Upper lobe of right lung (tissue), 1 donor: ENCODE measurements at regions not wholly inside any gene's neighbourhood (a gene's known extent, or its start where the extent isn't known, plus 50 kb on each side); places are given as distances from the start of the nearest gene placed in this dataset.

ENCODE experiments used
- ATAC-seq: fragments of 200-7000 bp; cut with Tn5 transposase; one replicate; pipeline ENCODE4 v1.9.1; 2020; ENCODE audit warnings: mild to moderate bottlenecking, moderate library complexity
- DNase-seq: peaks from one replicate; pipeline ENCODE4 v3.0.0-alpha.2; 2020
- H3K27ac ChIP-seq: fragments of 200-600 bp; one replicate; pipeline ENCODE4 v1.8.0; 2022
- H3K27me3 ChIP-seq: fragments of 200-600 bp; one replicate; pipeline ENCODE4 v1.8.0; 2022; ENCODE audit warnings: mild to moderate bottlenecking
- H3K36me3 ChIP-seq: fragments of 200-600 bp; one replicate; pipeline ENCODE4 v1.8.0; 2022
- H3K4me1 ChIP-seq: fragments of 200-600 bp; one replicate; pipeline ENCODE4 v1.8.0; 2022
- H3K4me3 ChIP-seq: fragments of 200-600 bp; one replicate; pipeline ENCODE4 v1.8.0; 2022; ENCODE audit warnings: mild to moderate bottlenecking
- H3K9me3 ChIP-seq: fragments of 200-600 bp; one replicate; pipeline ENCODE4 v1.8.0; 2022
- intact Hi-C: fragments of 100-400 bp; cut with DNase I; formaldehyde crosslinking; loops from one replicate; pipeline ENCODE4 v1.11.0; 2022
- TF ChIP-seq, protein P1 (sequence below): fragments of 200-600 bp; IDR thresholded peaks from one replicate; pipeline ENCODE4 v1.8.0; 2022; ENCODE audit warnings: antibody characterized with exemption
- donor health status: DM: no; HTN: yes; CAD: no; lungs with severe emphysema.

DNA sequence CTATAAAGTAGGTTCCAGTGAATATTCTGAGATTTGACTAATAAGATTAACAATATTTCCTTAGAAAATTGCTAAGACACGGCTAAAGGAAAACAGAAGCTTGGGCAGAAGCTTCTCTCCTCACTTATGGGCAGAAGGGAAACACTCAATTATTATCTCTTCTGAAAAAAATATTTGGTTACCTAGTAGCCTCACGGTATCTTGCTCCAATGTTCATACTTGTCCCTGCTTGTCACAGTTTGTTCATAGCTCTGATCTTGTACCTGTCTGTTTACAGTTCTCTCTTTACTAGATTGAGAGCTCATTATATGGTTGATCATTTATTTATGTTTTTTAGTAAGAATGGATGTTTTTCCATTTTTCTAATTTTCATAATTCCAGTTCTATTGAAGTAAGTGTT is 458.0 kb upstream of the ATP2B1 start:
- H3K4me1 ChIP-seq: no peaks in the 10 kb centered on the region
- H3K9me3 ChIP-seq: no peaks in the 10 kb centered on the region
- ATAC-seq (no peak), DNase-seq (no peak)
- H3K4me3 ChIP-seq: no peak overlapping the region
- no peaks in the 10 kb centered on the region for H3K36me3 ChIP-seq
- intact Hi-C loops: no loop called here
- TF ChIP-seq, protein P1, sequence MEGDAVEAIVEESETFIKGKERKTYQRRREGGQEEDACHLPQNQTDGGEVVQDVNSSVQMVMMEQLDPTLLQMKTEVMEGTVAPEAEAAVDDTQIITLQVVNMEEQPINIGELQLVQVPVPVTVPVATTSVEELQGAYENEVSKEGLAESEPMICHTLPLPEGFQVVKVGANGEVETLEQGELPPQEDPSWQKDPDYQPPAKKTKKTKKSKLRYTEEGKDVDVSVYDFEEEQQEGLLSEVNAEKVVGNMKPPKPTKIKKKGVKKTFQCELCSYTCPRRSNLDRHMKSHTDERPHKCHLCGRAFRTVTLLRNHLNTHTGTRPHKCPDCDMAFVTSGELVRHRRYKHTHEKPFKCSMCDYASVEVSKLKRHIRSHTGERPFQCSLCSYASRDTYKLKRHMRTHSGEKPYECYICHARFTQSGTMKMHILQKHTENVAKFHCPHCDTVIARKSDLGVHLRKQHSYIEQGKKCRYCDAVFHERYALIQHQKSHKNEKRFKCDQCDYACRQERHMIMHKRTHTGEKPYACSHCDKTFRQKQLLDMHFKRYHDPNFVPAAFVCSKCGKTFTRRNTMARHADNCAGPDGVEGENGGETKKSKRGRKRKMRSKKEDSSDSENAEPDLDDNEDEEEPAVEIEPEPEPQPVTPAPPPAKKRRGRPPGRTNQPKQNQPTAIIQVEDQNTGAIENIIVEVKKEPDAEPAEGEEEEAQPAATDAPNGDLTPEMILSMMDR: no peak
- H3K27ac ChIP-seq: no peak overlapping the region
- H3K27me3 ChIP-seq: no peaks in the 10 kb centered on the region

DNA sequence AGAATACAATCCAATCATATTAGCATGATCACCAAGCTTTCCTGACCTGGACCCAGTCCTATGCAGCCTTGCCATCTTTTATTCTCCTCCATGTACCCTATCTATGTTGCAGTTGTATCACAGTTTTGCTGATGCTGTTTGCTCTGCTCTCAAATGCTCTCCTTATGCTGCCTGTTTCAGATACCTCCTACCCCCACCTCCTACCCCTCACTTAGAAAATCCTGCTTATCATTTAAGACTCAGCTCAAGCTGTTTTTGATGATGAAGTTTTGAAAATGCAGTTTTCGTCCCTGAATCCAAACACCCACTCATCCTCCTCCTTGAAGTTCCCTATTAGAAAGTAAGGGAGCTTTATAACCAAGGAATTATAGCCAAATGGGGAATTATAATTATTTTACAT is 457.4 kb upstream of the ATP2B1 start:
- H3K4me1 ChIP-seq: no peaks in the 10 kb centered on the region
- H3K36me3 ChIP-seq: no peaks in the 10 kb centered on the region
- intact Hi-C loops: no loop called here
- ATAC-seq: no peak
- TF ChIP-seq, protein P1: no peak
- no peaks in the 10 kb centered on the region for H3K9me3 ChIP-seq
- H3K27me3 ChIP-seq: no peaks in the 10 kb centered on the region
- no peak for DNase-seq
- no peak overlapping the region for H3K27ac ChIP-seq
- no peak overlapping the region for H3K4me3 ChIP-seq

DNA sequence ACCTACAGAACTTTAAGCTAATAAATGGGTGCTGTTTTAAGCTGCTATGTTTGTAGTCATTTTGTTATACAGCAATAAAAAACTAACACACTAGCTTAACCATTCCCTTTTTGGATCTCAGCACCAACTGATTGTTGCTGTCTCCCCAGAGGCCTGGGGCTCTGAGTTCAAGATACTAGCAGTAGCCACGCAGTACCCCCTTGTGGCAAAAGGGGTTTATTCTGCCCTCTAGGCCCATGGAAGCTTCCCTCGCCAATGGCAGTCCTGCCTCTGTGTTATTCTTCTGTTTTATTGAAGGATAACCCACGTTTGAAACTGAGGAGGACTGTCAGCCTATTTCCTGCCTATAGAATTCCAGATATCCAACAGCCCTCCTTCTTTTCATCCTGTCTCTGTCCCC is 455.3 kb upstream of the ATP2B1 start:
- H3K9me3 ChIP-seq: no peaks in the 10 kb centered on the region
- H3K27me3 ChIP-seq: no peaks in the 10 kb centered on the region
- H3K27ac ChIP-seq: no peak overlapping the region
- no peak for ATAC-seq
- intact Hi-C loops: no loop called here
- TF ChIP-seq, protein P1: no peak
- H3K4me3 ChIP-seq: no peak overlapping the region
- no peak for DNase-seq
- H3K36me3 ChIP-seq: no peaks in the 10 kb centered on the region
- H3K4me1 ChIP-seq: no peaks in the 10 kb centered on the region

DNA sequence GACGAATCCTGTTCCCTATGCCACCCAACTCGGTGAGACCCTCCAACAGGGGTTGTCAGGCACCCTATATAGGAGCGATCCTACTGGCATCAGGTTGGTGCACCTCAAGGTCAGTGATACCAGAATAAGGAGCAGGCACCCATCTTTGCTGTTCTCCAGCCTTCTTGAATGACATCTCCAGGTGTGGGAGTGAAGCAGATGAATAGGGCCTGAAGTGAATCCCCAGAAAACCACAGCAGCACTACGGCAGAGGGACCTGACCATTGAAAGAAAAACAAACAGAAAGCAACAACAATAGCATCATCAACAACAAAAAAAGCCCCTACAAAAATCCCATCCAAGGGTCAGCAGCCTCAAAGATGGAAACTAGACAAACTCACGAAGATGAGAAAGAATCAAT is 445.2 kb upstream of the ATP2B1 start:
- H3K9me3 ChIP-seq: no peaks in the 10 kb centered on the region
- H3K4me1 ChIP-seq: no peaks in the 10 kb centered on the region
- TF ChIP-seq, protein P1: no peak
- intact Hi-C loops: no loop called here
- no peaks in the 10 kb centered on the region for H3K36me3 ChIP-seq
- no peak for DNase-seq
- no peaks in the 10 kb centered on the region for H3K27me3 ChIP-seq
- H3K27ac ChIP-seq: no peak overlapping the region
- ATAC-seq: no peak
- no peak overlapping the region for H3K4me3 ChIP-seq

DNA sequence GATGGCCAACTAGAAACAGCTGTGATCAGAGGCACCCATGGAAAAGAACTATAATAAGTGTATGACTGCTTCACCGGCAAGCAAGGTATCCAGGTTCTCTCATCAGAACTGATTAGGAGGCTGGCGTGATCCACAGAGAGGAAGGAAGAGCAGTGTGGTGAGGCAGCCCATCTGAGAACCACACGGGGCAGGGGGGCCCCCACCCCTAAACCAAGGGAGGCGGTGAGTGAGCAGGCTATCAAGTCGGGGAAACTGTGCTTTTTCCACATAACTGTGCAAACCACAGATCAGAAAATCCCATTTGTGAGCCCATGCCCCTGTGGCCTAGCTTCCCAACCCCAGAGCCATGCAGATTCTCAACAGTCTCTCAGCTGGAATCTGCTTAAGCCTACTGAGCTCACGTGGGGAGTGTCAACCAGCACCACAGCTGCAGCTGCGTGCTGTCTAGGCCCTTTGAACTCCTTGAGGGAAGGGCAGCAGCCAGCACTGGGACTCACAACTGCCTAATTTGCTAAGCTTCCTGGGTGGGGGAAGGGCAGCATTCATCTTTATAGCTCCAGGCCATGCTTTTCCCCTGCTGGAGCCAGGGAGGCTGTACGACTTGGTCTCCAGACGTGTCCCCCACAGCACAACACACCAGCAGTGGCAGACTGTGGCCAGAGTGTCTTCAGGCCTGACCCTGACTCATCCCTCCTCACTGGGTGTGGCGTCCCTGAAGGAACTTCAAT is 444.4 kb upstream of the ATP2B1 start:
- Histone ChIP-seq H3K36me3 (no peaks in the 10 kb centered on the region), H3K4me1 (no peaks in the 10 kb centered on the region), H3K9me3 (no peaks in the 10 kb centered on the region), H3K27me3 (no peaks in the 10 kb centered on the region), H3K4me3 (no peak overlapping the region), H3K27ac (no peak overlapping the region)
- TF ChIP-seq, protein P1: no peak
- intact Hi-C loops: no loop called here
- no peak for ATAC-seq
- DNase-seq: no peak

DNA sequence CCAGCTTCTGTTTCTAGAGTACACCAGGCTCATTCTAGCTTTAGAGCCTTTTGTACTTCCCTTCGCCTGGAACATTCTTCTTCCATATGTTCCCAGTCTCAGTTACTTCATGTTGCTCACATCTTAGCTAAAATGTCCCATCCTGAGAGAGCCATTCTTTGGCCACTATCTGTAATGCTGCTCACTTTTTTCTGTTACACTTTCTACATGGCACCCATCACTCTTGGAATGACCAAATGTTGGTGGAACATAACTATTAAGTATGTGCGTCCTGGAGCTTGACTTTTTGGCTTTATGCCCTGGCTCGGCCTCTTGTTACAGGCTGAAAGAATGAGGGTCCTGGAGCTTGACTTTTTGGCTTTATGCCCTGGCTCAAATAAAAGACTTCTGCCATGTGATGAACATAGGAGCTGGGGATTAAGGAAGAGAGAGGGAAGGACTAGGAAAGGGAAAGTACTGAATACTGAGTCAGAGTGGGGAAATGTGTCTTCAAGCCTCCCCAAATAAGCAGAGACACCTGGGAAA is 442.9 kb upstream of the ATP2B1 start:
- H3K36me3 ChIP-seq: no peaks in the 10 kb centered on the region
- H3K4me1 ChIP-seq: no peaks in the 10 kb centered on the region
- intact Hi-C loops: no loop called here
- H3K27ac ChIP-seq: no peak overlapping the region
- H3K4me3 ChIP-seq: no peak overlapping the region
- H3K9me3 ChIP-seq: no peaks in the 10 kb centered on the region
- ATAC-seq: no peak
- no peak for DNase-seq
- no peaks in the 10 kb centered on the region for H3K27me3 ChIP-seq
- TF ChIP-seq, protein P1: no peak
